ENCODE measurements at regions not wholly inside any gene's neighbourhood (a gene's known extent, or its start where the extent isn't known, plus 50 kb on each side); places are given as distances from the start of the nearest gene placed in this dataset.

GRCh38 chr14:28870033-28870564 lies 103.5 kb downstream of the FOXG1 start:
- no peak overlapping the region for H3K4me3 ChIP-seq (ENCODE audit: low read depth, low read length)
- DNase-seq (ENCODE audit: low read depth), result no peak
- TF ChIP-seq, protein P1, sequence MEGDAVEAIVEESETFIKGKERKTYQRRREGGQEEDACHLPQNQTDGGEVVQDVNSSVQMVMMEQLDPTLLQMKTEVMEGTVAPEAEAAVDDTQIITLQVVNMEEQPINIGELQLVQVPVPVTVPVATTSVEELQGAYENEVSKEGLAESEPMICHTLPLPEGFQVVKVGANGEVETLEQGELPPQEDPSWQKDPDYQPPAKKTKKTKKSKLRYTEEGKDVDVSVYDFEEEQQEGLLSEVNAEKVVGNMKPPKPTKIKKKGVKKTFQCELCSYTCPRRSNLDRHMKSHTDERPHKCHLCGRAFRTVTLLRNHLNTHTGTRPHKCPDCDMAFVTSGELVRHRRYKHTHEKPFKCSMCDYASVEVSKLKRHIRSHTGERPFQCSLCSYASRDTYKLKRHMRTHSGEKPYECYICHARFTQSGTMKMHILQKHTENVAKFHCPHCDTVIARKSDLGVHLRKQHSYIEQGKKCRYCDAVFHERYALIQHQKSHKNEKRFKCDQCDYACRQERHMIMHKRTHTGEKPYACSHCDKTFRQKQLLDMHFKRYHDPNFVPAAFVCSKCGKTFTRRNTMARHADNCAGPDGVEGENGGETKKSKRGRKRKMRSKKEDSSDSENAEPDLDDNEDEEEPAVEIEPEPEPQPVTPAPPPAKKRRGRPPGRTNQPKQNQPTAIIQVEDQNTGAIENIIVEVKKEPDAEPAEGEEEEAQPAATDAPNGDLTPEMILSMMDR (conservative IDR thresholded peaks at IDR 0.05; ENCODE audit: low read depth, low read length), result no peak

DNA sequence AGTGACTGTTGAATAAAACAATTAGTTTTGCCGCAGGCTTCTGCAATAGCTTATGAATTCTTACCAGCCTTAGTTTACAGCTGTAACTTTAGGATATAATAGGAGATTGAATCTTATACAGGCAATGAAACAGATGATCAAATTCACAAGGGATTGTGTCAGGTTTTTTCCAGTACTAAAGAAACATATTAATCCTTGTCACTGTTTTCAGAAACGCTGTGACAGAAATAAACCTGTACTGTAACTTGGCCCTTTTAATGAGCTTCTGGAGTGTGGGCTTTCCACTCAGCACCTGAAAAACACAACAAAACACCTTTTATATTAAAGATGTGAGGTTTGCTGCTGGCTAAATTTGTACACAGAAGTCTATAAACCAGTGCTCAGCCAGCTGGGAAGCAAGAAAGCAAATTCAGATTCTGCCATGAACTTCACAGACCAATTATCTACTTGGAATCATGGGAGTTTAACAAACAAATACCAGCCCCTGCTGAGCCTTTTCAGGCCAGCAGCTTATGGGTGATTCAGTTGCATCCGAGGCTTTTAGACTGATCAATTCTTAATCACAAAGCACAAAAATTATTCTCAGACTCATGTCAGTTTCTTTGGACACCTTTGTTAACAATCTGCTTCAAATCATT lies 109.5 kb downstream of the FOXG1 start:
- TF ChIP-seq, protein P1 (conservative IDR thresholded peaks at IDR 0.05; ENCODE audit: low read depth, low read length), result no peak
- H3K4me3 ChIP-seq (ENCODE audit: low read depth, low read length), result no peak overlapping the region
- no peak for DNase-seq (ENCODE audit: low read depth)

DNA sequence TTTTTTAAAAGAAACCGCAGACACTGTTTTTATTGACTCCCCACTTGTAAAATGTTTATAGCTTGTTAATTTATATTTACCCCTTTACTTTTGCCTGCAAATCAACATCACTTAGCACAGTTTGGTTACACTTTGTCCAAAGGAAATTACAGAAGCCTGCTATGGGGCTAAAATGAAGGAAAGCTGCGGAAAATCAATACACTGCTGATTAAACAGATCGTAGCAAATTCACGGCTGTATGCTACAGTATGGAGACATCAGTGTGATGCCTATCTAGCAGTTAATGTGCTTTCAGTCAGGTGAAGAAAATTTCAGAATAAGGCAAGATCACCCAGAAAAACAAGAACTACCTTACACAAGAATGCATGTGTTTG lies 110.0 kb downstream of the FOXG1 start:
- no peak for DNase-seq (ENCODE audit: low read depth)
- no peak overlapping the region for H3K4me3 ChIP-seq (ENCODE audit: low read depth, low read length)
- TF ChIP-seq, protein P1 (conservative IDR thresholded peaks at IDR 0.05; ENCODE audit: low read depth, low read length), result no peak

DNA sequence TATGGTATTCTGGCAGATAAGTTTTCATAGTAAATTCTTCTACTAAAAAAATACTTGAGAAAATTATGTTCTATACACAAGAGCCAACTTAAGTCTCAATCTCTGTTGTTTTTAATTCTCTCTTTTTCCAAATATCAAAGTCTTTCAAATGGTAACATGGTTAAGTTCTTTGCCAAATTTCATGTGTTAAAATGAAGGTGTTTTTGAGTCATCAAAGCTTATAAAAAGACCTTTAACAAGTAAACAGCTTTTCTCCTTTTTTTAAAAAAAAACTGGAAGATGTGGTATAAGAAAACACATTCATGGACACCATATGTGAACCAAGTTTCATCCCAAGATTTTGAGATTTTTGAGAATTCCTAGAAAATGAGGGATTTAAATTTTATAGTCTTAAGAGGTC lies 111.3 kb downstream of the FOXG1 start:
- DNase-seq (ENCODE audit: low read depth), result no peak
- no peak overlapping the region for H3K4me3 ChIP-seq (ENCODE audit: low read depth, low read length)
- TF ChIP-seq, protein P1 (conservative IDR thresholded peaks at IDR 0.05; ENCODE audit: low read depth, low read length), result no peak

- TF ChIP-seq, protein P1 (conservative IDR thresholded peaks at IDR 0.05; ENCODE audit: low read depth, low read length), result no peak
- no peak for DNase-seq (ENCODE audit: low read depth)
- H3K4me3 ChIP-seq (ENCODE audit: low read depth, low read length), result no peak overlapping the region
Measured at GRCh38 chr14:28879573-28879996, 113.0 kb downstream of the FOXG1 start.

DNA sequence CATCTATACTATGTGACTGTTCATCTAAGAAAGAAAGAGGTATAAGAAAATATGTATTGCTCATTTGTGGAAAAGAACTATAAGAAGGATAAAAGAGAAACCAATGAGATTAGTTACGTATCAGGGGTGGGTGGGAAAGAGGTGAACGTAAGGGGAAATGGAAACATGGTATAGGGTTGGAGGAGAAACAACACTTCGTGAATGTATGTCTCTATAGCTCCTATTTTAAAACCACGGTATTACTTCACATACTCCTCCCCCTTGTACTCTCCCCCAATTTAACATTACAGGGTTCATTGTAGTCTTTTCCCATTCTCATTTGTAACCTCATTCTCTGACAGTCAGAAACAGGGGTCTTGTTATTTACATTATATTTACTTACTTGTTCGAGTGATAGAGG lies 120.4 kb downstream of the FOXG1 start:
- DNase-seq (ENCODE audit: low read depth), result no peak
- TF ChIP-seq, protein P1 (conservative IDR thresholded peaks at IDR 0.05; ENCODE audit: low read depth, low read length), result no peak
- H3K4me3 ChIP-seq (ENCODE audit: low read depth, low read length), result no peak overlapping the region

GRCh38 chr14:28895389-28895788 lies 128.8 kb downstream of the FOXG1 start:
- DNase-seq (ENCODE audit: low read depth), result no peak
- H3K4me3 ChIP-seq (ENCODE audit: low read depth, low read length), result no peak overlapping the region
- TF ChIP-seq, protein P1 (conservative IDR thresholded peaks at IDR 0.05; ENCODE audit: low read depth, low read length), result no peak
